ENCODE measurements at regions not wholly inside any gene's neighbourhood (a gene's known extent, or its start where the extent isn't known, plus 50 kb on each side); places are given as distances from the start of the nearest gene placed in this dataset.

- no peak for DNase-seq (ENCODE audit: extremely low read depth, low read depth)
- no peak for TF ChIP-seq CTCF (IDR thresholded peaks at IDR 0.05; ENCODE audit: low read depth, low read length)
These were observed 88.0 kb upstream of the CTTNBP2 start for GRCh38 chr7:117961235-117961634.

GRCh38 chr7:117962366-117962994 is 89.2 kb upstream of the CTTNBP2 start:
- TF ChIP-seq CTCF (IDR thresholded peaks at IDR 0.05; ENCODE audit: low read depth, low read length) = no peak
- no peak for DNase-seq (ENCODE audit: extremely low read depth, low read depth)

- no peak for TF ChIP-seq CTCF (IDR thresholded peaks at IDR 0.05; ENCODE audit: low read depth, low read length)
- no peak for DNase-seq (ENCODE audit: extremely low read depth, low read depth)
These were observed 90.3 kb upstream of the CTTNBP2 start for GRCh38 chr7:117963264-117964197.

- DNase-seq (ENCODE audit: extremely low read depth, low read depth) = no peak
- TF ChIP-seq CTCF (IDR thresholded peaks at IDR 0.05; ENCODE audit: low read depth, low read length) = no peak
These were observed 97.6 kb upstream of the CTTNBP2 start for GRCh38 chr7:117970801-117971200.

GRCh38 chr7:117971556-117972244 is 98.5 kb upstream of the CTTNBP2 start:
- no peak for DNase-seq (ENCODE audit: extremely low read depth, low read depth)

GRCh38 chr7:117972606-117973005 is 99.4 kb upstream of the CTTNBP2 start:
- DNase-seq (ENCODE audit: extremely low read depth, low read depth) = no peak
- TF ChIP-seq CTCF (IDR thresholded peaks at IDR 0.05; ENCODE audit: low read depth, low read length) = no peak

More at GRCh38 chr7:117971556-117972244, 98.5 kb upstream of the CTTNBP2 start:
- TF ChIP-seq CTCF (IDR thresholded peaks at IDR 0.05; ENCODE audit: low read depth, low read length) = no peak
